HG02938 (cell line): ENCODE measurements at regions not wholly inside any gene's neighbourhood (a gene's known extent, or its start where the extent isn't known, plus 50 kb on each side); places are given as distances from the start of the nearest gene placed in this dataset.
A peak's percentile ranks its signal among the peaks of the same experiment; 100 is the strongest.

ENCODE experiments used
- ATAC-seq: cut with Tn5 transposase; IDR thresholded peaks from one replicate; pipeline ENCODE4 v1.9.1; 2021; ENCODE audit warnings: mild to moderate bottlenecking, moderate library complexity; ENCODE audit not compliant: unreplicated experiment

DNA sequence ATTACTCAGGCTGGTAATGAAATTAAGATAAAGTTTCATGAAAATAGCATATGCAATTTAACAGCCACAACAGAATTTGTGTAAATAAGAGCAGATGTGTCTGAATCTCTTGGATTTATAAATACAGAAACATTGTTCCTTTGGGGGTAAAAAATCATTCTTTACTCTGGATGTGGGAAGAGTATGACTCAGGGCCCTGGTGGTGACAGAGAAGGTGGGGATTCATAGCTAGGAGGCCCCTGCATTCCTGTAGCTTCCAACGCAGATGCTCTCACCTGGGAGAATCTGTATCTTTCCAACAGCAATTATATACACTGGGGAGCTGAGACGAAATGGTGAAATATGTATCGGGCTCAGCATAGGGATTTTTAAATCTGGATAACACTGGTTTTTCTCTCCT, 167.6 kb upstream of the CADPS start:
- ATAC-seq: no peak

DNA sequence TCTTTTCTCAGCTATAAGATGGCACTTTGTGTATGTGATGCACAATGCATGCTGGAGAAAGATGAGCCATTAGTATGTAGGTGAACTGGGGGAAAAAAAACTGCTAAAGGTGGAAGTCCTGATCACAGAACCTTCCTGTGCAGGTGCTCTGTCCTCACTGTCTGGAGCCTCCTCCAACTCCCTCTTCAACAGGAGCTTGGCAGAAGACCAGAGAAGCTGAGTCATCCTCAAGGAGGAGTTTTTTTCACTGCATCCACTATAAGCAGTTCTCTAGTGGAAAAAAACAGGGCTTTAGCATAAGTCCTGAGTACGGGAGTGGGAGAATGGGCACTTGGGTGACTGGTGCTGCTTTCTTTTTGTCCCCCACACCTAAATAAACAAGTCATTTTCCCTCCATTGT, 168.4 kb upstream of the CADPS start:
- no peak for ATAC-seq

DNA sequence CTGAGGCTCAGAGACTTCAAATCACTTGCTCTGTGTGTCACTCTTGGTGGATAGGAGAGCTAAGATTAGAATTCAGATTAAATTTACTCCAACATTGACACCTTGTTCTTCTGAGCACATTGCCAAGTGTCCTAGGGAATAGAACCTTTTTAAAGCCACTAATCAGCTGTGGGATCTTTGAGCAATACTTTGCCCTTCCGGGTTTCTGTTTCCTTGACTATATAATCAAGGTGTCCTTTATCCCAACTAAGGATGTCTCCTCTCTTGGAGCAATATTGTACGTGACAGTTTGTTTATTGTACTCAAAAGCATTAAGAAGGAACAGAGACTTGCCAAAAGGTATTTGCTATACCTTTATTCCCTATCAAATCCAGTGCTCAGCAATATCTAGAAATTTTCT, 170.9 kb upstream of the CADPS start:
- ATAC-seq: no peak

DNA sequence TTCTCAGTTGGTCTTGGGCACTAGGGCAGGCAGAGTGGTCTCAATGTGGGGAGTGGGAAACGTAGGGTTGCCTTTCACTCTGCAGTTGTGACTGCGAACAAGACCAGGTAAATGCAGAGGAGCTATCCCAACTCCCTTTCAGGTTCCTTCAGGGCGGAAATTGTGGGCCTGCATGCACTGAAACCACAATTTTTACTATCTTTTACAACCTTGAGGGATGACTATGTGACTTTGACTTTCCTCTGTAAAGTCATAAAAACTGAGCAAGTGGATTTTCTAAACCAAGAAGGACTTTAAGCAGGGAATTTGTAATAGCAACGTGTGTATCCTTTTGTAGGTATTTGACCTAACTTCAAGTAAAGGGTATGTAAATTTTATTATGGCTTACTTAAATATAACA, 171.4 kb upstream of the CADPS start:
- ATAC-seq: no peak

DNA sequence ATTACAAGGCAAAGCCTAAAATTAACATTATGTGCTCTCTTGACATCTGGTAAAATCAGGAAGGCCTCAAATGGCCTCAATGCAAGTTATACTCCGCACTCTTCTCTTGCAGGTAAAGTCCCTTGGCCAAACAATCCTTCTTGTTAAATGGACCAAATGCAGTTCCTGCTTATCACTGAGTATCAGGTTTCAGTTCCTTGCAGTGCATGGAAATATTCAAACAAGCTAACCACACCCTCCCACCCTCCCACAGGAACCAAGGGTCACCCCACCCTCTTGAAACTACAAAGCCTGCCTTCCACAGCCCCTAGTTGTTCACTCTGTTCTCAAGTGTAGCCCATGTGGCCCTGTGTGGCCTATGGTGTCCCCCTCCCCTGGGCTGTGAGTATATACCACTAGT, 171.9 kb upstream of the CADPS start:
- ATAC-seq: no peak

DNA sequence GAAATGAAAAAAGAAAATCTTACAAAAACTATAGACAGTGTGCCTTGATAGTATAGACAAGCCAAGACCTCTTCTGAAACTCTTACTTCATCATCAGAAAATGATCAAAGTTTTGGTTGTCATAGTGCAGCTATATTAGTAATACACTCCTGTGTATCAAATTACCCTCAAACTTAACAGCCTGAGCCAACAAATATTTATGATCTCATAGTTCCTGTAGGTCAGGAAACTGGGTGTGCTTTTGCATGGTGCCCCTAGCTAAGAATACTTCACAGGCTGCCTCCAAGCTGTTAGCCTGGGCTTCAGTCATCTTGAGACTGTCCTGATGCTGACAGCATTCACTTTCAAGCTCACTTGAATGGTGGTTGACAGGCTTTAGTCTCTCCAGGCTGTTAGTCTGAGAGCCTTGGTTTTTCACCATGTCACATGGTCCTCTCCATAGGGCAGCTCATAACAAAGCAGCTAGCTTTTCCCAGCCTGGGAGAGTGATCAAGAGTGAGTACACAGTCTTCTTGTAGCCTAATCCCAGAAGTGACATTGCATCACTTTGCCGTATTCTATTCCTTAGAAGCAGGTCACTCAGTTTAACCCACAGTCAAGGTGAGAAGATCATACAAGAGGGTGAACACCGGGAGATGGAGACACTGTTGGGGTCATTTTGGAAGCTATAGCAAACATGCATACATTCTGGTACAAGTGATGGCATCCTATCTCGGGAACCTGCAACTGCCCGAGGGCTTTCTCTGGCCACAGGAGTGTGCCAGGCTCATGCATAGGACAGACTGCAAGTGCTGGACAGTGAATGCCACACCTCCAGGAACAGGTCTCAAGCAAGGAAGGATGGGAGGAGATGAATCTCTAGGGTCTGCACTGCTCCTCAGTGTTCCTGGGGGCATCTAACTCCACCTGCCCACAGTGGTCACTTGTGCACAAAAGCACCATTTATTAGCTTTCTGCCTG, 173.4 kb upstream of the CADPS start:
- ATAC-seq: no peak

DNA sequence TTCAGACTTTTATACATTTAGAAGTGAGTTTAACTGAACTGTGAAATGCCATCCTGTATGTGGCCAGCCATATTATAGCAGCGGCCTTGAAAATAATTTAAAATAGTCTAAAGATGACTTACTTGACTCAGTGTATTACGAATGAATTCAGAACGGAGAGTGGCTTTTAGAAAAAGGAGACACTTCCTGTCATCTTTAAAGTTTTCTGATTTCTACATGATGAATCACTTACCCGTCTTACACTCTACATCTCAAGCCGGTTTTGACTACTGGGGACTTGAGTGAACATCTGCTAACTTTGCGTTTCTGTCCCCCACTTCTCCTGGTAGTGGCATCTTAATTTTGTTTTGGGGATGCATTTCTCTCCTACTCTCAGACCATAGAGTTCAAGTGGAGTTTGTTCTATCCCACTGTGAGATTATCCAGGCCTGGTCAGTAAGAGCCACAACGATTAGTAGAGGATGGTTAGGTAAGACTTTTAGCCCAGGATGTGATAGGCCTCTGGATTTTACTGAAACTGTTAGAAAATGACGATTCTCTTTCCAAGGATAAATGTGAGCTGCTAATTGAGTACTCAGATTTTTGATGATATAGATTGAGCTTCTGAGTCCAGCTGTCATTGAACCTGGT, 175.4 kb upstream of the CADPS start:
- ATAC-seq: no peak

DNA sequence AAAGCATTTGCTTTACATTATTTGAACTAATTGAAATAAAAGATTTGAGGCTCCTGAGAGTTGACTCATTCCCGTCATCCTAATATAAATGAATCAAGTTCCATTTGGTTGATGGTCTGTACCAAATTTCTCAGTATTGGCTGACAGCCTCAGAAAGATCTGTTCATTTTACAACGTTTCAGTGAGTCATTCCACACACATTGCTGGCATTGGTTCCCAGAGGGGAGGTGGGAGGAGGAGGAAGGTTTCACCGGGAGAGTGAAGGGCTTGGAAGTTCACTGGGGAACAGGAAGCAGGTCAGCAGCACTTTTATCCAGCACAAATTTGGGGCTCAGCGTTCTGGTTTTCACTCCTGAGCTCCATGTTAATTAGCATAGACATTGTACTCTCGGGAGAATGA, 176.7 kb upstream of the CADPS start:
- ATAC-seq: no peak

DNA sequence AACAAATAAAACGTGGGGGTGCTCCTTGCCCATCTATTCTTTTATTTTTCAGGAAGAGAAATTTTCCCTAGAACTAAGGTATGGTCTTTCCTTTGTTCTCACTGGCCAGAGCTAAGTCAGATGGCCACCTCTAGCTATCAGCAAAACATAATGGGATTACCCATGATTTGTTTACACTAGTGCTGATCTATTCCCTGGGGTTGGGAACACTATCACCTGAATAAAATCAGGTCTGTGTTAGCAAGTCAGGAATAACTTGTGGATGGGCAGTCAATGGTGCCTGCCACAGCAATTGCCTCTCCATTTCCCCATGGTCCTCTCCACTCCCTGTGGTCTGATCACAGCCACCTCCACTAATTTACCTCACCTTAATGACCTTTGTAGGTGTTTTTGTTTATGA, 181.7 kb upstream of the CADPS start:
- ATAC-seq: no peak

DNA sequence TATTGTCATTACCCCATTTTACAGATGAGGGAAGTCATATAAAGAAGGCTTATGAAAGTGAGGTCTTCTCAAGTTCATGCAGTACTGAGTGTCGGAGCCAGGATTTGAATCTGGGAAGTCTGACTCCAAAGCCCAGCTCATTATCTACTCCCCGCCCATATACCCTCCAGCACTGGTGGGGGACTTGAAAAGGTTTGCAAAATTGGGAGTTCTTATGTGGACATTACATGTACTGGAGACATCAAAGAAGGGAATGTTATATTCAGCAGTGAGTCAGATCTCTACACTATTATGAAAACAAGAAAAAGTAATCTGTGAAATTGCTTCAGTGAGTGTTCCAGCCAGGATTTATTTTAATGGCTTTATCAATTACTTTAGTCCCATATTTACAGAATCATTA, 185.2 kb upstream of the CADPS start:
- no peak for ATAC-seq

DNA sequence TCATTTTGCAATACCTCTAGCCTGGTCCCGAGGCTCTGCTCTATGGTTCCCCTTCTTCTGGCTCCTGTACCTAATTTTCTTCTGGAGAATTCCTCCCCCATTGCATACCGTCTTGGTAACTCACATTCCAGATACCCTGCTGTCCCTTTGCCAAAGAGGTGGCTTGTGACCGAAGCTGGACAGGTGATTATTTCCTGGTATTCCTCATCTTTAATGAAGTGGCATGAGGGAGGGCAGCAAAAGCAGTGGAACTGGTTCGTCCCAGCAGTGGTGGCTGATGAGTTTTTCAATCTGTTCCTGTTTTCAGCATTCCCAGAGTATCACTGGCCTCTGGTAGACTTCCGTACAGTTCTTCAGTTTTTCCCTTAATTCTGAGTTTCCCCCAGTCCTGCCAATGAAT, 186.2 kb upstream of the CADPS start:
- ATAC-seq: no peak

DNA sequence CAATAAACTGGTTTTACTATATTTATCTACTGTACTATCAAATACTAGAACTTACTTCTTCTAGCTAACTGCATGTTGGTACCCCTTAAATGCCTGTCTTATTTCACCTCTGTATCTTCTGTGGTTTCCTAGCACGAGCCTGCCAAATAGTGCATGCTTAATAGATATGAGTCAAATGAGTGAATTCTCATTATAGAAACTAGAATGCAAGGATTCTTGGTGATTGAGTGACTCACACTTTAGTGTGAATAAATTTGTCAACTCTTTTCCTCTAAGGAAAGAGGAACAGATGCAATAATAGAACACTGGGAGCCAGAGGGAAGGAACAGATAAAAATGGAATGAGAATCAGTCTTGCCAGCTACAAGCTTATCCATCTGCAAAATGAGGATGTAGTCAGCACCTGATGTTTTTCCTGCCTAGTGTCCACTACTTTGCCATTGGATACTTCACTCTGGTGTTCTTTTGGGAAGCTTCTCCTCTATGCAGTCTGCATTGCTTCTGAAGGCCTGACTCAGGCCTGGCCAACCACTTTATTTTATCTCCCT, 189.1 kb upstream of the CADPS start:
- ATAC-seq: no peak

DNA sequence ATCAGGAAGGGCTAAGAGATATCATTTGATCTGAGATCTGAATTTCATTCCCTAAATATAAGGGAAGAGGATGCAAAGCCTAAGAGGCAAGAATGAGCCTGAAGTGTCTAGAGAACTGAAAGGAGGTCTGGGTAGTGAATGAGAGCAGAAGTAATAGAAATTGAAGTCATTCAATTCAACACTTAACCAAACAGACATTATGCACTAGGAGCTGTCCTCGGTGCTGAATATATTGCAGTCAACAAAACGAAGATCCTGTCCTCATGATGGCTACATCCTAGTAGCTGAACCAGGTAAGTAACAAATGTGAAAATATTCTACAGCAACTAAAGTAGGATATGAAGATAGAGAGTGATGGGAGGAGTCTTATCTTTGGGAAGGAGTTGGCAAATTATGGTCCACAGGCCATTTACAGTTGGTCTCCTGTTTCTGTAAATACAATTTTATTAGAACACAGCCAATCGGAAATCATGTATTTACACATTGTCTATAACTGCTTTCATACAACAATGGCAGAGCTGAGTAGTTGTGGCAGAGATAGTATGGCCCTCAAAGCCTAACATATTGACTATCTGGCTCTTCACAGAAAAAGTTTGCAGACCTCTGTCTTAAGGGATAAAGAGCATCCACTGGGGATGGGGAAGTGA, 192.9 kb upstream of the CADPS start:
- peak; percentile 49 for ATAC-seq

DNA sequence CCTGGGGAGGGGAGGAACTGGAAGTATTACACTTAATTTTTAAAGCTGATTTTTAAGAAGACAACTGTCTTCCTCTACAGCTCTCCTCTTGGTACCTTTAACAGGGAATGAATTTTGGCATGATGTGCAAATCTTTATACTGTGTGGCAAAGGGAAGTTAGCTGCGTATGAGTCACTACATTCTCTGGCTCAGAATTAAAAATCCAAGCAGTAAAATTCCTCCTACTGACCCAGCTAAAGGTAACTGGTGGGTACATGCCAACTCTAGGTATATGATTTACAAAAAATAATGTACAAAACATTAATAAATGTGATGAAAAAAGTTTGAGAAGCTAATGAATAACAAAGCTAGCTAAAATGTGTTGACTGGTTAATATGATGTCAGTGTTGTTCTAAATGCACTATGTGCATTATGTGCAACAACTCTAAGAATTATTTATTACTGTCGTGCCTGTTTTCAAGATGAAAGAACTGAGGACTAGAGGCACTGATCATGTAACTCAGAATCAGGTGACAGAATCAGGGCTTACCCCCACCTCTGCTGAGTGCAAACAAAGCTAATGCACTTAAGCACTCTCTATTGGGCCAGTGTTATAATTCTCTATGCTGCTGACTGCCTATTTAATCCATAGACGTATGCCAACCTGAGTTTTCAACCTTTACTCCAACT, 194.7 kb upstream of the CADPS start:
- no peak for ATAC-seq

DNA sequence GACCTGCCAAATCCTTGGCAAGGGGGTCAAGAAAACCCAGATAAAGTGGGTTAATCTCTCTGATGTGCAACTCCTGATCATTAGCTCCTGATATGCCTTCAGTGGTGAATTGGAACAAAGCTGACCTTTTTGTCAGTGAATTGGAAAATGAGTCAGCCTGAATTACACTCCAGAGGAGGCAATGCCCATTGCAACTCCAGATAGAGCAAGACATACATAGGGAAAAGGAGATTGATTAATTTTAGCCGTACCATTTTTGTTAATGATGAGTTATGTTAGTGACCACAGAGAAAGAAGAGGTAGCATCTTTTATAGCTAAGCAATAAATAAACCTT, 195.2 kb upstream of the CADPS start:
- ATAC-seq: no peak

DNA sequence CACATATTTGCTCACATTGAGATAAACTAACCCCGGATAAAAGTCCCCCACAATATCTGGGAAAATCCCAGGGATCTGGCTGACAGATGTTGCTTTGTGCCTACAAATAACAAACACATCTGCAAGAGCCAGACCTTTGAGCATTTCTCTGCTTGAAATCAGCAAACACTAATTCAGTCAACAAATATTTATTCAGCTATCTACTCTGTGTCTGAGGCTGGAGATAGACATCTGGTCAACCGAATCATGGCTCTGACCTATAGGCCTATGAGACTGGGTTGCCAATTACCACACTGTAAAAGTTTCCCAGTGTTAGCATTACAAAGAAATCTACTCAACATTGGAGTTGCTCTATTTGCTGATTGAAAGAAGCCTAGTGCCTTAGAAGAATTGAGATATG, 201.1 kb upstream of the CADPS start:
- ATAC-seq: no peak

DNA sequence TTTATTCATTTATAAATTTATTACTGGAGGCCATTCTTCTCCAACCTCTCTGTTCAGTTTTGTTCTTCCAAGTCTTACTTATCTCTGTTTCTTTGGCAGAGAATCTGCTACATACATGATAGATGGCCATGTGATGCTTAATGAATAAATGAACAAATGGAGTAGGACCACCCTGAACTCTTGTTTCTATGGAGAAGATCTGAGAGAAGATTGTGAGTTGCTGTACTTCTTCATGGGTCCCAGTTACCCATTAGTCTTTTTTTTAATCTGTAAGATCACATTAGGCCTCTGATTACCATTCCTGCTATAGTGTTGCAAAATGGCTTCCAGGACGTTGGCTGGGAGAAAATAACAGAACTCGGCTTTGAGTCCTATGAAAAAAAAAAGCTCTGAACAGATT, 191.9 kb upstream of the SYNPR start:
- ATAC-seq: no peak

DNA sequence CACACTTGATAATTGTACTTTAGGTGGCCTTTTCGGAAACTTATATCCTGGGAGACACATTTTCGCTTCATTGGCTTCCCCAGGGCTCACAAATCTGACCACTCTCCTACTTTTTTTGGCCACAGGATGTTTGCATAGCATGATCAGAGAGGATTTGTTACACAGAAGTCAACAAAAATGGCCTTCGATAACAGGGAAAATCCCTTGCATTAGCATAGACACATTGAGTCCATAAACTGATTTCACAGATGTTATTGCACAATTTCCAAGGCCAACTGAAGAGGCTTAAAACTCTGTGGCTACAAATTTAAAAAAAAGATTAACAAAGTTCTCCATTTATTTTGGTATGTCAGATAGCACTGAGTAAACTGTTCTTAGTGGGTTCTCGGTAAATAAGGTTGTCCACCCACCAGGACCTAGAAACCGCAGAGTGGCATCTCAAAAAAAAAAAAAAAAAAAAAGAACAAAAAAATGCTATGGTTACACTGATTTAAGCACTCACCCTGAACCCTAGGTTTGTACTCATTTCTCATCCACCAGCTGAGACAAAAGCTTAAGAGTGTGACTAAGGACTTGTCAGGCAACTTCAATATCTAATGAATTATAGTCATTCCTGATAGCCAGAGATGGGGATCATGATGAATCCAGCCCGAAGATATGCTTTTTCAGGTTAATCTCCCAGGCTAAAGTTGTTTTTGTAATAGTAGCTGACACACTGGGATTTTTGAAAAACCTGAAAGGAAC, 188.9 kb upstream of the SYNPR start:
- ATAC-seq: no peak

DNA sequence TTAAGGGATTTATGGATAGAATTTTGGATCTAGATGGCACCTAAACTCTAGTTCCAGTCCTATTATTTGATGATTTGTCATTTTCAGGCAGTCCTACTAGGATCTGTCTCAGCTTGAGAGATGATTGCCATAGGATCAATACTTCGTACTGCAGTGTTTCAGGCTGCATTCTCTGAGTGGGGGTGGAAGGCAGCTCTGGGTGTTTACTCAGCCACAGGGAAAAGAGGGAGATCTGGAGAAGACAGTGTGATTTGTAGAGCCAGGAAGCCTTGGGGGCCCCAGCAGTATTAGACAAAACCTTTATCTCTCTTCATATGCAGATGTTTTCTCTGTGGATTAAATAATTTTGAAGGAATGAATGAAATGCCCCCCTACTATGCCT, 188.4 kb upstream of the SYNPR start:
- ATAC-seq: no peak

DNA sequence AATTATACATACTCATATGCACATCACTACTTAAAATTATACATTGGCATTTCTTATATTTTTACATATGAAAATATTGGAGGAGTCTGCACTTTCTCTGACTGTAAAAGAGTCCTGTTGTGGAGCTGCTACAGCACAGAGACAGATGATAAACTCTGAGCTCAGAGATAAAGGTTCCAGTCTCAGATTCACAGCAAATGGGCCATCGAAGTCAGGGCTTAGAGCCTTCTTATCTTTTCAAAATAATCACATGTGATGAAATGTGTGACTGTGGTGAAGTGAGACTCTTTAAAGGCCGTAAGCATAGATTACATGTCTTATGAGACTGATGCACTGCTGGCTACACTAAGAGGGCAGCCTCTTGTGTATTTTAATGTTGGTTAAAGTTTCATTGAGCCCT, 187.5 kb upstream of the SYNPR start:
- ATAC-seq: no peak

DNA sequence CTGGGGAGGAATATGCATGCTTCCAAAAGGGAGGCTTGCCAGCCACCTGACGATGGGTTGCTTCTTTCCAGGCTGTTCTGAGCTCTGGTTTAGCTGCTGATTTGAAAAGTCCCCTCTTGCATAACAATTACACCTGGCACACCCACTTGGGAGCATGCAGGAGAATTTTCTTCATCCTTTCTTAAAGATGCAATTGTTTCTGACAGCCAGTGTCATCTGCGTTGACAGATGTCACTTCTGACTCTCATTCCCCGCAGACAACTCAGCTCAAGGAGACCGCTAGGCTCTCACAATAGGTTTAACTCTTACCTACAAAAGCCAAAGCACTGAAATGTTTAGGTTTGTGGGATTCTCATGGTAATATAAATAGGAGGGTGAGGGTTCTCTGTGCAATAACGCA, 185.6 kb upstream of the SYNPR start:
- ATAC-seq: no peak
